ENCODE measurements at regions not wholly inside any gene's neighbourhood (a gene's known extent, or its start where the extent isn't known, plus 50 kb on each side); places are given as distances from the start of the nearest gene placed in this dataset.

DNA sequence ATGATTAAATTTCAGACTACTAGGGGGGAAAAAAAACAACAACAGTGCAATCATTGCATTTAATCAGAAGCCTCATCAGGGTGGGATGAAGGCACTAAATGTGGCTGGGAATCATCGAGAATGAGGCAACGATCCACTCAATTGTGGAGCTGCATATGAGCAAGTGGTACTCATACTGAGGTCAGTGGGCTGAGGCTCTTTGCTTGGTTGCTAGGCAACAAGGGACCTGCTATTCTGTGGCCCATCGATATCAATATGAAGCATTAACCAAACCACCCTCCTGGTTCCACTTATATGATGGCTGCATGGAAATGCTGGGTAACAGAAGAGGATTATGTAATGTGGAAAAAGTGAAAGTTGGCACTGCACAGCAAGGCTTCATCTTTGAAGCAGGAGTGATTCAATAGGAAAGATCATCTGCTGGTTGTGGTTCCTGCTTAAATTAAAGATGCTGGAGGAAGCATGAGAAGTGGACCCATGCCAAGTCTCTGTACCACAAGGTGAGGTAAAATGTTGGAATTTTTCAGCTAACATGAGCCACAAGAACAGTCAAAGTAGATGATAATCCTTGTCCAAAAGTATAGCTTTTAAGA lies 159.8 kb upstream of the HMHB1 start:
- Mint-ChIP-seq H3K4me1 (ENCODE audit: low read depth) (peaks cover 26% of the 10 kb centered on the region), H3K36me3 (ENCODE audit: low read depth) (no peaks in the 10 kb centered on the region), H3K27me3 (no peaks in the 10 kb centered on the region), H3K9me3 (peaks cover 4% of the 10 kb centered on the region), H3K27ac (peak overlapping the region; percentile 53), H3K4me3 (no peak overlapping the region)

DNA sequence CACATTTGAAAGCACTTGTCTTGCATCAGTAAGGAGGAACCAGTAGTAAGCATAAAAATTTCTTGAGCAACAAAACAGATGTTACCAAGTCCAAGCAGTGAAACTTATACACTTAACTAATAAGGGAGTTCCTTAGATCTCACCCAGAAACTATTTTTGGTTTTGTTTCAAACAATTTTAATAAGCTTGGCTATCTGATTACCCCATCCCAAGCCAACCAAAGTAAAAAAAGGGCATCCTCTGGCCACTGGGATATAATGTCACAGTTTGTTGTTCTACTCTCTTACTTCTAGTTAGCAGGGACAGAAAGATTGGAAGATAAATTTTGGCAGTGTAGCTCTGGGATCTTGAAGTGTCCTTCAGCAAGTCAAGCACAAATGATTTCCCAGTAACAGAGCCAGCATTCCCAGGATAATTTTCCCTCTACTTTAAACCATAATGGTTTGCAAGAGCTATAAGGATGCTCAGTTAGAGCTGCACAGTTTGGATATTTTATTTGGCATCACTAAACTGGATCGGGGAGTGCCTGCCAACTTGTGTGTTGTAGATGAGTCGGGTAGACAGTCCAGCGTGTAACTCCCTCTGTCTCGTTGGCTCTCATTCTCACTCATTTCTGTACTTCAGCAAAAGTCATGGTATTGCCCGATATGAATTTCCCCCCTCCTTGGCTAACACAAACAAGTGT lies 161.9 kb upstream of the HMHB1 start:
- Mint-ChIP-seq H3K27ac (no peak overlapping the region), H3K27me3 (no peaks in the 10 kb centered on the region), H3K36me3 (ENCODE audit: low read depth) (no peaks in the 10 kb centered on the region), H3K9me3 (peaks cover 4% of the 10 kb centered on the region), H3K4me3 (no peak overlapping the region), H3K4me1 (ENCODE audit: low read depth) (peaks cover 26% of the 10 kb centered on the region)

DNA sequence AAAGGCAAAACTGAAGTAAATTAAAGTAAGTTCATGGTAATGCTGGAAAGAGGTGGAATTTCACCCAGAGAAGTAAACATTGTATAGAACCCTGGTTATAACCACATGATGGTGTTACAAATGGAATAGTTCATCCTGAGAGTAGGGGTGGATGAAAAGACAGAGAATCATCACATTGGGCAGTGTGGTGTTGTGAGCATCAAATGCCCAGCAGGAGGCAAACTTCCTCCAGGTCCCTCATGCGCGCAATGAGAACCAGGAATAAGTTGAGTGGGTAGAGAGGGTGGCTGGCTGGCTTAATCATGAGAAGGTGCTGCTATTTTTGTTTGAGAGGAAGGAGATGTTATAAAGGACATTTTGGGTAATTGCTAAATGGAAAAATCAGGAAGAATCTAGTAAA lies 163.3 kb upstream of the HMHB1 start:
- Mint-ChIP-seq H3K4me3 (no peak overlapping the region), H3K9me3 (peaks cover under 1% of the 10 kb centered on the region), H3K36me3 (ENCODE audit: low read depth) (no peaks in the 10 kb centered on the region), H3K27me3 (no peaks in the 10 kb centered on the region), H3K27ac (no peak overlapping the region), H3K4me1 (ENCODE audit: low read depth) (peaks cover 23% of the 10 kb centered on the region)

DNA sequence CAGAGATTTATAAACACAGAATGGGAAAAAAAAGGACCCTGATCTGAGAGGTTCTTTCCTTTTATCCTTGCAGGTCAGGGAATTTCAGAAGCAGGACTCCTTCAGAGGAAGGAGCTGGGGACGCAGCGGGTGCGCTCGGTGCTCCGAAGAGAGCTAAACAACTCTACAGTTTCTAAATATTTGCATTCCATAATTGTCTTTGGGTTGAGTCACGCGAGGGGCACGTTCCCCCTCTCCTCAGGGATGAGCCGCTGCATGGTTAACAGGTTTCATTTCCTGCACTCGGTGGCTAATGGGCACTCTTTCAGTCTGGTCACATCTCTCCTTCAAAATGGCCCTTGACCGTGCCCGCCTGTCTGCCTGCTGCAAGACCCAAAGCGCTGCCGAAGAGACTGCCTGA lies 165.0 kb upstream of the HMHB1 start:
- Mint-ChIP-seq H3K9me3 (no peaks in the 10 kb centered on the region), H3K36me3 (ENCODE audit: low read depth) (no peaks in the 10 kb centered on the region), H3K27me3 (no peaks in the 10 kb centered on the region), H3K27ac (no peak overlapping the region), H3K4me3 (no peak overlapping the region), H3K4me1 (ENCODE audit: low read depth) (peaks cover 6% of the 10 kb centered on the region)

DNA sequence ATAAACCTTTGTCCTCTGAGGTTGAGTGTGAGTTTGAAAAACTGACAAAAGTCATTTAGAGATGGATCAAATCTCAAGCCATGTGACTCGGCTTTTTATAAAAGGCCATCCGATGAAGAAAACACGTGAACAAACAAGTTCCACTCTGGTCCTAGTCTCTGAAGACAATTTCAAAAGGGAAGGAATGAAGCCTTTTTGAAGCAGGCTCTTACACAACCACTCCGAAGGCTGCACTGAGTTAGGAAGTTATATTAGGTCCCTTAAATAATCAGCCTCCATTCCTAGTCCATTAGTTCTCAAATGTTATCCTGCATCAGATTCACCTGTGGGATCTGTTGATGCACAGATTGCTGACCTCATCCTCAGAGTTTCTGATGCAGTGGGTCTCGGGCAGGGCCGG lies 166.6 kb upstream of the HMHB1 start:
- Mint-ChIP-seq H3K9me3 (no peaks in the 10 kb centered on the region), H3K4me3 (no peak overlapping the region), H3K27ac (no peak overlapping the region), H3K27me3 (no peaks in the 10 kb centered on the region), H3K36me3 (ENCODE audit: low read depth) (no peaks in the 10 kb centered on the region), H3K4me1 (ENCODE audit: low read depth) (peaks cover 3% of the 10 kb centered on the region)

DNA sequence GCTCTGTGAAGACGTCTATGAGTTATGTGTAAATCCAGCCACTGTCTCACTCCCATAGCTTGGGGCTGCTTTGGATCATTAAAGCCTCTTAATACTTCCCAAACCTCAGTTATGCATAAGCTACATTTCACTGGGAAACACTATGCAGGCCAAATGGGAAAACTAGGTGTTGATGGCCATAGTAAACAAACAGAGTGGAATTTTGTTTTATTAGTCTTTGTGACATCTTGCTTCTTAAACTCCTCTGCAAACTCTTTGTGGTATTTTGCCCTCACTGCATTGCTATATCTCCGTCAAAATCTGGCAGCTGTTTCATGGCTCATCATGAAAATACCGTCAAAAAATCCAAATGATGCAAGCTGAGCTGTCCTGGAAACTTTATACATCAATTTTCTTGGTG lies 167.2 kb upstream of the HMHB1 start:
- Mint-ChIP-seq H3K4me3 (no peak overlapping the region), H3K36me3 (ENCODE audit: low read depth) (no peaks in the 10 kb centered on the region), H3K27me3 (no peaks in the 10 kb centered on the region), H3K4me1 (ENCODE audit: low read depth) (peaks cover 3% of the 10 kb centered on the region), H3K9me3 (no peaks in the 10 kb centered on the region), H3K27ac (no peak overlapping the region)

DNA sequence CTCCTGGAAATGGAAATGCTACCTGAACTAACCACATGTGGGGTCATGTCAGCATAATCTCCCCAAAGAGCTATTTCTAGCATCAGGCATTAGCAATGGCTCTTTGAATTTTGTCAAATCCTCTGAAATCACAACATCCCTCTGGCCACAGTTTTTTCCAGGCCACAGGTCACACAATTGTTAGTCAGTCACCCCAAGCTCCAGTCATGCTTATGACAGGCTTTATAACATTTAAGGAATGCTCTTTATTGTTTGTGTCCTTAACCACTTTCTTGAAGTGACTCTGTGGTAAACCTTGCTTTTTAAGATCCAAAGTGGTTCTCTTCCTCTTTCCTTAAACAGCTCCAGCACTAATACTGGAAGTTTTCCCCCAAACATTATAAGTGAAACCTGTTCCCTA lies 169.2 kb upstream of the HMHB1 start:
- Mint-ChIP-seq H3K27me3 (no peaks in the 10 kb centered on the region), H3K4me1 (ENCODE audit: low read depth) (no peaks in the 10 kb centered on the region), H3K36me3 (ENCODE audit: low read depth) (no peaks in the 10 kb centered on the region), H3K27ac (no peak overlapping the region), H3K9me3 (no peaks in the 10 kb centered on the region), H3K4me3 (no peak overlapping the region)

DNA sequence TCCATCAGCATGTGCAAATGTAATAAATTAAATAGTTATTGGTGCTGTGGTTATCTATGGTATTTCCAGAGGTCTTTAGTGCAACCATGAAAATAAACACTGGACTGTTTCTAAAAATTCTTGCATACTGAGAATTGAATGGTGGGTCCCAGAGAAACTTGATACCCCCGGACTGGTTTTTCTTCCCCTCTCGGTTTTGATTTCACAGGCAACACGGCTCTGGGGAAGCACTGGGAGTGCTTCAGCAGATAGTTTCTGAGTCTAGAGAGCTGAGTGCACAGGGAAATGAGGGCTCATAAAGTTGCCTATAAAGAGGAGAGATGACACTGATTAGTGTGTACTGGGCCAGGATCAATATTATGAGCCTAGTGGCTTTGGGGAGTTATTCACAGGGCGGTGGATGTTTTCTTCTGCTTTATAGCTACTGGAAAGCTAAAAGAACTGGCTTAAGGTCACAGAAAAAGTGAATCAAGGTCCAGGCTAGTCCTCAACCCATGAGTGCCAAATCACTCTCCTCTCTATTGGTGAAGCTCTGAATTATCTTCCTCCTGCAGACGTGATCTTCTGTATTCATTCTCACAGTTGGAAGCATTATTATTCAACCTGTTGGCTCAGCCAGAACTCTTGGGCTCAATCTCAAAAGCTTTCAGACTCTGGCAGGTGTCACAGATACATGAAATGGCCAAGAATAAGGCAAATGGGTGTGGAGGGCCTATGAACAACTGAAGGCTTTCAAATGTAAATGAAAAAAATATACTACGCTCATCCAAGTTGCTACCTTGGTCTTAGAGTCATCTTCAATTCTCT lies 170.2 kb upstream of the HMHB1 start:
- H3K27ac Mint-ChIP-seq: no peak overlapping the region
- no peaks in the 10 kb centered on the region for H3K27me3 Mint-ChIP-seq
- H3K4me3 Mint-ChIP-seq: no peak overlapping the region
- H3K4me1 Mint-ChIP-seq (ENCODE audit: low read depth): no peaks in the 10 kb centered on the region
- H3K36me3 Mint-ChIP-seq (ENCODE audit: low read depth): no peaks in the 10 kb centered on the region
- H3K9me3 Mint-ChIP-seq: no peaks in the 10 kb centered on the region

DNA sequence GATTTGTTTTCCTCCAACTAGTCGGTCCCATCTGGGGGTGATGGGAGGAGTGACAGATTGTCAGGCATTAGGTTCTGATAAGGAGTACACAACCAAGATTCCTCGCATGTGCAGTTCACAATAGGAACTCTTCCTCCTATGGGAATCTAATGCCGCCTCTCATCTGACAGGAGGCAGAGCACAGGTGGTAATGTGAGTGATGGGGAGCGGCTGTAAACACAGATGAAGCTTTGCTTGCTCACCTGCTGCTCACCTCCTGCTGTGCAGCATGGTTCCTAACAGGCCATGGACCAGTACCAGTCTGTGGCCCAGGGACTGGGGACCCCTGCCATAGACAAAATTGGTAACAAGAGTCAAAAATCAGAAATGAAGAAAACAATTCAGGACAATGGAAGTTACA lies 173.3 kb upstream of the HMHB1 start:
- no peaks in the 10 kb centered on the region for H3K4me1 Mint-ChIP-seq (ENCODE audit: low read depth)
- no peaks in the 10 kb centered on the region for H3K27me3 Mint-ChIP-seq
- no peaks in the 10 kb centered on the region for H3K36me3 Mint-ChIP-seq (ENCODE audit: low read depth)
- H3K27ac Mint-ChIP-seq: no peak overlapping the region
- H3K9me3 Mint-ChIP-seq: no peaks in the 10 kb centered on the region
- no peak overlapping the region for H3K4me3 Mint-ChIP-seq

DNA sequence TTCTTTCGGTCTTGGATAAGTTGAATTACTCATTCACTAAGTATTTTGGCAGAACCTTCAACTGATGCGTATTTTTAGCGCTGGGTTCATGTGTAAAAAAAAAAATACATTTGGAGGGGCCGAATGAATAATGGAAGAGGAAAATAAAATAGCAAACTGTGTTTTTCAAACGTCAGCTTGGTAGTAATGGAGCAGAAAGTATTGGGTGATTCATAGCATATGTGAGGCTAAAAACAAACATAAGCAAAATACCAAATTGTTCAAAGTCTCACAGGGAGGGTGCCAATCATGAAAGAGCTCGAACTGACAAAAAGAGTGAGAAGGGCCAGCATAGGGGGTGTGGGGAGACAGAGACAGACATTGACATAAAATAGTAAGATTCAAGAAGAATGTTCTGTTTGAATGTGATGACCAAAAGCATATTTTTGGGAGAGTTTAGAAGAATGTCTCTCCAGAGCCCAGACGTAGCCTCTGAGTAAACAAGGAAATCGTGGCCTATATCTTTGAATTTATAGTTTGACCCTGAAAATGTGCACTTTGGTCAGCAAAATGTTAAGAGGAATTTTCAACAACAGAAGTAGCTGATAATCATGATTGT lies 174.9 kb upstream of the HMHB1 start:
- Mint-ChIP-seq H3K36me3 (ENCODE audit: low read depth) (no peaks in the 10 kb centered on the region), H3K27ac (no peak overlapping the region), H3K4me3 (no peak overlapping the region)

DNA sequence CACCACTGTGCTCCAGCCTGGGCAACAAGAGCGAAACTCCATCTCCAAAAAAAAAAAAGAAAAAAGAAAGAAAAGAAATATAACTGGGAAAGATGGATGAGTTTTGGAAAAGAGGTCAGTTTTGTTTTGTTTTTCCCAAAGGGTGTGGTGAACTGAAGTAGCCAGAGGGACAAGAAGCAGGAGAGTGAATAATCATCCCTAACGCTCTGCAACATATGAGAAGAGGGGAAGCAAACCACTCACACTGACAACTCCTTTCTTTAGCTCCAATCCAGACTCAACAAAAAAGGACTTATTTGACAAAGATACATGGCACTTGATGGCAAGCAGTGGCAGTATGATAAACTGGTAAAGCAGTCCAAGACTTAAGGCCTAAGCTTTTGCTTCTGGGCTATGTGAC lies 176.1 kb upstream of the HMHB1 start:
- Mint-ChIP-seq H3K27me3 (no peaks in the 10 kb centered on the region), H3K4me1 (ENCODE audit: low read depth) (no peaks in the 10 kb centered on the region), H3K4me3 (no peak overlapping the region), H3K36me3 (ENCODE audit: low read depth) (no peaks in the 10 kb centered on the region), H3K9me3 (no peaks in the 10 kb centered on the region), H3K27ac (no peak overlapping the region)

More for the DNA sequence above, 174.9 kb upstream of the HMHB1 start:
- H3K4me1 Mint-ChIP-seq (ENCODE audit: low read depth): no peaks in the 10 kb centered on the region
- H3K27me3 Mint-ChIP-seq: no peaks in the 10 kb centered on the region
- no peaks in the 10 kb centered on the region for H3K9me3 Mint-ChIP-seq

DNA sequence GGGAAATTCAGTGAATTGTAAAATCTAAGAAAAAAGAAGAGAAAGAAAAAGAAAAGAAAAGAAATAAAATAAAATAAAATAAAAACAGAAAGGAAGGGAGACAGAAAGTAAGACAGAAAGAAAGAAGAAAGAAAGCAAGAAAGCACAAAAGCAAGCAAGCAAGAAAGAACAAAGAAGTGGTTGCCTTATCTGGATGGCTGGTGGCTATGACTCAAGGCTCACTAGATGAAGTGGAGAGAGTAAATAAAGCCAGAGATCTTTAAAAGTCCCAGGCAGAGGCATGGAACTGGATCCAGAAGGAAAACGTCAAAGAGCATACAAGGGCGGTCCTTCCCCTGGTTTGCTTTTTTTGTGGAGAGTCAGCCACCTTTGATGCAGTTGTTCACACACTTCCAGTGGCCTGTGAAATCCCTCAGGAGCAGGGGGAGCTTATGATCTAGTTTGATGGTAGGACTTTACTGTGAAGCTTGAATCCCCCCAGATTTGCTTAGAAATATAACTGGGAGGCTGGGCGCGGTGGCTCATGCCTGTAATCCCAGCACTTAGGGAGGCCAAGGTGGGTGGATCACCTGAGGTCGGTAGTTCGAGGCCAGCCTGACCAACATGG lies 176.7 kb upstream of the HMHB1 start:
- Mint-ChIP-seq H3K36me3 (ENCODE audit: low read depth) (no peaks in the 10 kb centered on the region), H3K9me3 (no peaks in the 10 kb centered on the region), H3K4me1 (ENCODE audit: low read depth) (no peaks in the 10 kb centered on the region), H3K4me3 (no peak overlapping the region), H3K27ac (no peak overlapping the region), H3K27me3 (no peaks in the 10 kb centered on the region)

DNA sequence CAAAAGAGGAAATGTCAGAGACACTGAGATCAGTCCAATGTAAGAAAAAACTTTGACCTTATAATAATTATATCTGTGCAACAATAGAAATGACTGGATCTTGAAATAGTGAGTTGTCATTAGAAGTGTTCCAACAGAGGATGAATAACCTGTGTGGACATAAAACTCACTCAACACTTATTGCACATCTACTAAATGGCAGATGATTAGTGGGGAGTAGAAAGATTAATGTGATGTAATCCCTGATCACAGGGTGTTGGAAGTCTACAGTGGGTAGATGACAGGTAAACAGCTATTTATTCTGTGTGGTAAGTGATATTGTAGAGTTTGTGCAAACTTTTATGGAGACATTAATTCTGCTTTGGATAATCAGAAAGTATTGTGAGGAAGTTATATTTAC lies 177.3 kb upstream of the HMHB1 start:
- no peaks in the 10 kb centered on the region for H3K27me3 Mint-ChIP-seq
- H3K27ac Mint-ChIP-seq: no peak overlapping the region
- no peaks in the 10 kb centered on the region for H3K9me3 Mint-ChIP-seq
- no peak overlapping the region for H3K4me3 Mint-ChIP-seq
- H3K36me3 Mint-ChIP-seq (ENCODE audit: low read depth): no peaks in the 10 kb centered on the region
- H3K4me1 Mint-ChIP-seq (ENCODE audit: low read depth): no peaks in the 10 kb centered on the region

DNA sequence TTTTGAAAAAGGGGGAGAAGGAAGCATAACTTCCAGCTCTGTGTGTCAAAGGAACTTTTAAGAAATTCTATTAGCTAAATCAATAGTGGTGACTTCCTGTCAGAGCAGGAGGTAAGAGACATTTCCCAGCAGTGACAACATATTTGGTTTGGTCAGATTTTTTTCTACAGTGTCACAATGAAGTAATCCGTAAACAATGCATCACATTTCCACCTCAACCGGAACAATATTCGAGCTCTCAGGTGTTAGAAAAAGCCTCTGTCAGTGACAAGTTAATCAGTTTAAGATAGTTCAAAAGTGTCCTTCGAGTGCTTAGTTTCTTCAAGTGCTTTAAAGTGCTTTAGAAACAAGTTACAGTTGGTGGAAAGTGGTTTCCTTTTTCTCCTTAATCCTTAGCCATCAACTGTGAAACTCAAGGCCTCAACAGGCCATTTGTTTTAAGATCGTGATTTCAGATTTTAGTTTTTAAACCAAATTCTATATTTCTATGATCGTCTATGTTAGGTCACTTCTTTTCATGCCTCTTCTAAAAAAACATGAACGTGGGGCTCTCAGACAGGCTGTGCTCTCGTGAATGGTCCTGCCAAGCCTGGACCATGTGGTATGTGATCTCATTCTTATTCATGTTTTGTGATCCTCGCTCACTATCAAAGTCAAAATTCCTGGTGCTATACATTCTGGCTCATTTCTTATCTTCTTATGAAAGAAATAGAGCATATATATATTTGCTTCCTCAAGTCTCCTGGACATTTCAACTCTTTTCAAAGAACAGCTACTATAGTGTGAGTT lies 181.9 kb upstream of the HMHB1 start:
- Mint-ChIP-seq H3K36me3 (ENCODE audit: low read depth) (no peaks in the 10 kb centered on the region), H3K4me3 (no peak overlapping the region), H3K4me1 (ENCODE audit: low read depth) (no peaks in the 10 kb centered on the region), H3K9me3 (peaks cover 3% of the 10 kb centered on the region), H3K27me3 (peaks cover 4% of the 10 kb centered on the region), H3K27ac (no peak overlapping the region)
